ENCODE measurements at regions not wholly inside any gene's neighbourhood (a gene's known extent, or its start where the extent isn't known, plus 50 kb on each side); places are given as distances from the start of the nearest gene placed in this dataset.

- DNase-seq (ENCODE audit: low read depth): no peak
Observed at GRCh38 chr13:89574077-89574476, 1773.4 kb upstream of the MIR17HG start.

- DNase-seq (ENCODE audit: low read depth): no peak
Observed at GRCh38 chr13:89577301-89577700, 1770.2 kb upstream of the MIR17HG start.

- no peak for DNase-seq (ENCODE audit: low read depth)
Observed at GRCh38 chr13:89584058-89584620, 1763.3 kb upstream of the MIR17HG start.

GRCh38 chr13:89602655-89603054 is 1744.8 kb upstream of the MIR17HG start:
- no peak for DNase-seq (ENCODE audit: low read depth)

GRCh38 chr13:89603187-89603586 is 1744.3 kb upstream of the MIR17HG start:
- no peak for DNase-seq (ENCODE audit: low read depth)

- no peak for DNase-seq (ENCODE audit: low read depth)
Observed at GRCh38 chr13:89609318-89609717, 1738.2 kb upstream of the MIR17HG start.

GRCh38 chr13:89610331-89610730 is 1737.2 kb upstream of the MIR17HG start:
- DNase-seq (ENCODE audit: low read depth): no peak

GRCh38 chr13:89610881-89611280 is 1736.6 kb upstream of the MIR17HG start:
- DNase-seq (ENCODE audit: low read depth): no peak

- DNase-seq (ENCODE audit: low read depth): no peak
Observed at GRCh38 chr13:89627996-89628395, 1719.5 kb upstream of the MIR17HG start.

GRCh38 chr13:89628567-89628966 is 1718.9 kb upstream of the MIR17HG start:
- DNase-seq (ENCODE audit: low read depth): no peak

GRCh38 chr13:89650226-89650625 is 1697.3 kb upstream of the MIR17HG start:
- DNase-seq (ENCODE audit: low read depth): no peak

GRCh38 chr13:89660752-89661151 is 1686.7 kb upstream of the MIR17HG start:
- no peak for DNase-seq (ENCODE audit: low read depth)

- no peak for DNase-seq (ENCODE audit: low read depth)
Observed at GRCh38 chr13:89673789-89674311, 1673.6 kb upstream of the MIR17HG start.

GRCh38 chr13:89678466-89679121 is 1668.9 kb upstream of the MIR17HG start:
- DNase-seq (ENCODE audit: low read depth): no peak

- no peak for DNase-seq (ENCODE audit: low read depth)
Observed at GRCh38 chr13:89684896-89685295, 1662.6 kb upstream of the MIR17HG start.

GRCh38 chr13:89686171-89686570 is 1661.3 kb upstream of the MIR17HG start:
- DNase-seq (ENCODE audit: low read depth): no peak

GRCh38 chr13:89687066-89687465 is 1660.4 kb upstream of the MIR17HG start:
- DNase-seq (ENCODE audit: low read depth): no peak

- DNase-seq (ENCODE audit: low read depth): no peak
Observed at GRCh38 chr13:89688918-89689317, 1658.6 kb upstream of the MIR17HG start.

GRCh38 chr13:89694451-89694850 is 1653.0 kb upstream of the MIR17HG start:
- DNase-seq (ENCODE audit: low read depth): no peak

GRCh38 chr13:89695343-89696257 is 1651.9 kb upstream of the MIR17HG start:
- DNase-seq (ENCODE audit: low read depth): peak; percentile 1

GRCh38 chr13:89701913-89702312 is 1645.6 kb upstream of the MIR17HG start:
- DNase-seq (ENCODE audit: low read depth): no peak

GRCh38 chr13:89704040-89704439 is 1643.4 kb upstream of the MIR17HG start:
- DNase-seq (ENCODE audit: low read depth): no peak

GRCh38 chr13:89708013-89708412 is 1639.5 kb upstream of the MIR17HG start:
- no peak for DNase-seq (ENCODE audit: low read depth)

Measured in RPMI7951 (cell line).